ENCODE measurements at regions not wholly inside any gene's neighbourhood (a gene's known extent, or its start where the extent isn't known, plus 50 kb on each side); places are given as distances from the start of the nearest gene placed in this dataset.
"Not testable (repeated sequence)": the region's sequence is repeated elsewhere in the genome, so short reads cannot be mapped to it uniquely, and the experiment has no call there.

DNA sequence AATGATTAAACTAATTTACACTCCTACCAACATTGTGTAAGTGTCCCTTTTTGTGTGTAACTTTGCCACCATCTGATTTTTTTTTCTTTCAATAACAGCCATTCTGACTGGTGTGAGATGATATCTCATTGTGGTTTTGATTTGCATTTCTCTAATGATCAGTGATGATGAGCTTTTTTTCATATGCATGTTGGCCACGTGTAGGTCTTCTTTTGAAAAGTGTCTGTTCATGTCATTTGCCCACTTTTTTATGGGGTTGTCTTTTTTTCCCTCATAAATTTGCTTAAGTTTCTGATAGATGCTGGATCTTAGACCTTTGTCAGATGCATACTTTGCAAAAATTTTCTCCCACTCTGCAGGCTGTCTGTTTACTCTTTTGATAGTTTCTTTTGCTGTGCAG, 102.5 kb upstream of the ZEB2 start:
- not testable (repeated sequence) for TF ChIP-seq POLR2A, CTCF, POLR2AphosphoS5 (IDR thresholded peaks at IDR 0.05)
